Large intestine (tissue), 3 donors: ENCODE measurements at regions not wholly inside any gene's neighbourhood (a gene's known extent, or its start where the extent isn't known, plus 50 kb on each side); places are given as distances from the start of the nearest gene placed in this dataset.
"Not testable (repeated sequence)": the region's sequence is repeated elsewhere in the genome, so short reads cannot be mapped to it uniquely, and the experiment has no call there.

Experiments
- DNase-seq, 2 donors: peaks; one replicate each; pipeline versions ENCODE4 v3.0.0 to v3.0.0-alpha.2; 2013
- H3K27ac ChIP-seq: one replicate; pipeline ENCODE4 v1.5.1; 2013; ENCODE audit warnings: low read length
- H3K27me3 ChIP-seq: 2 replicates; pipeline ENCODE4 v1.6.1; 2013; ENCODE audit warnings: low read length; ENCODE audit not compliant: control insufficient read depth, insufficient read depth
- H3K36me3 ChIP-seq: 2 replicates; pipeline ENCODE4 v1.6.1; 2013; ENCODE audit warnings: low read length; ENCODE audit not compliant: control insufficient read depth, insufficient read depth
- H3K4me1 ChIP-seq: one replicate; pipeline ENCODE4 v1.6.1; 2013; ENCODE audit warnings: low read length; ENCODE audit not compliant: control insufficient read depth, insufficient read depth
- H3K4me3 ChIP-seq: one replicate; pipeline ENCODE4 v1.5.1; 2013; ENCODE audit warnings: low read length
- H3K9me3 ChIP-seq: one replicate; pipeline ENCODE4 v1.6.1; 2013; ENCODE audit warnings: mild to moderate bottlenecking, low read depth, low read length, moderate library complexity; ENCODE audit not compliant: control insufficient read depth
- WGBS: methylation state at CpG from one replicate; pipeline ENCODE4 v1.1.5; 2013; ENCODE audit warnings: low lambda C conversion rate; ENCODE audit not compliant: insufficient coverage; 5-methylcytosine and 5-hydroxymethylcytosine counted together

- not testable (repeated sequence) for DNase-seq, H3K27me3 ChIP-seq
- 60% methylated on average over 1 of the region's 3 CpGs for WGBS
These were observed 729.6 kb downstream of the TRHDE start for GRCh38 chr12:73001806-73002205.

DNA sequence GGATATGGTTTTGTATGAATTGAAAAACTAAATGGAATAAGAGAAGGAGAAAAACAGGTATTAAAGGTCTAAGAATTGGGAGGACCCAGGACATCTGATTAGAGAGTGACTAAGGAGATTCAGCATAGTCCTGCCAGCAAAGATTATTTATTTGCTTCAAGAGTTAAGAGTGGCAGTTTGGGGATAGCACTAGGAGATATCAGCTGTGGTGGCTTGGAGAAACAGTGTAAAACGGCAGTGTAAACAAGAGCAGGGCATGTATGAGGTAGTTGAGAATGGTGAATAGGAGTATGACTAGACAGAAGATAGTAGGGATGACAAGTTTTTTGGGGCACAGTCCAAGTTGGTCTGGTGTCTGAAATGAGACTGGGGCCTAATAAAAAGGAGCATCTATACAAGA is 730.3 kb downstream of the TRHDE start:
- H3K4me1 ChIP-seq, H3K9me3 ChIP-seq, H3K27me3 ChIP-seq, H3K27ac ChIP-seq, H3K4me3 ChIP-seq, H3K36me3 ChIP-seq, DNase-seq: not testable (repeated sequence)
- WGBS = 80% methylated on average over 1 of the region's 1 CpG

More at GRCh38 chr12:73001806-73002205, 729.6 kb downstream of the TRHDE start:
- H3K4me1 ChIP-seq, H3K36me3 ChIP-seq, H3K27ac ChIP-seq, H3K4me3 ChIP-seq, H3K9me3 ChIP-seq: not testable (repeated sequence)

GRCh38 chr12:73009138-73009834 is 737.1 kb downstream of the TRHDE start:
- not testable (repeated sequence) for H3K27ac ChIP-seq, H3K9me3 ChIP-seq, H3K4me3 ChIP-seq, H3K4me1 ChIP-seq, DNase-seq, H3K36me3 ChIP-seq, H3K27me3 ChIP-seq
- no CpG with 5 or more reads among the region's 3 CpGs for WGBS

GRCh38 chr12:73017981-73018380 is 745.8 kb downstream of the TRHDE start:
- Histone ChIP-seq H3K4me1 (no peaks in the 10 kb centered on the region), H3K36me3 (no peaks in the 10 kb centered on the region), H3K4me3 (no peak overlapping the region), H3K27me3 (no peaks in the 10 kb centered on the region), H3K9me3 (no peaks in the 10 kb centered on the region), H3K27ac (no peak overlapping the region)
- no peak for DNase-seq

DNA sequence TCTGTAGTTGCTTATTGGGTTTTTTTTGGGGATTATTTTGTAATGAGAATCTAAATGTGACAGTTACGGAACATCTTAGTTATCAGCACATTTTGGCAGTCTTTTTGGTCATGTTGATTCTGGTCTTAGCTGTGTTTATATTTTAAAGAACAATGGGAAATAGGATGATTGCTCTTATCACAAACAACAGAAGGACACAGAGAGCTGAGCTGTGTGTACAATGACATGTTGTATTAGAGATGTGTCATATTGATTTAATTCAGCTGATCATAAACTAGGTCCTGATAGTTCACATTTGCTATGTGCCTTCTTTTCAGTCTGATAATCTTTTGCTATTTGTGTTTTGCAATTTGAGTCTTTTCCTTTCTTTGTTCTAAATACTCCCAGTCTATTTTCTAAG is 781.7 kb downstream of the TRHDE start:
- Histone ChIP-seq H3K27me3 (no peaks in the 10 kb centered on the region), H3K4me3 (no peak overlapping the region), H3K9me3 (peaks cover 3% of the 10 kb centered on the region), H3K27ac (no peak overlapping the region), H3K4me1 (no peaks in the 10 kb centered on the region), H3K36me3 (no peaks in the 10 kb centered on the region)
- DNase-seq = no peak
- WGBS = 40% methylated on average over 1 of the region's 1 CpG

- no CpG with 5 or more reads among the region's 8 CpGs for WGBS
These were observed 785.3 kb downstream of the TRHDE start for GRCh38 chr12:73057428-73057827.

GRCh38 chr12:73065913-73066312 is 793.7 kb downstream of the TRHDE start:
- no peaks in the 10 kb centered on the region for H3K9me3 ChIP-seq
- no CpG with 5 or more reads among the region's 3 CpGs for WGBS

More at GRCh38 chr12:73057428-73057827, 785.3 kb downstream of the TRHDE start:
- no peak overlapping the region for H3K27ac ChIP-seq
- H3K4me3 ChIP-seq = no peak overlapping the region
- no peaks in the 10 kb centered on the region for H3K4me1 ChIP-seq
- H3K27me3 ChIP-seq = no peaks in the 10 kb centered on the region
- DNase-seq = no peak
- H3K36me3 ChIP-seq = no peaks in the 10 kb centered on the region
- peaks cover 3% of the 10 kb centered on the region for H3K9me3 ChIP-seq

DNA sequence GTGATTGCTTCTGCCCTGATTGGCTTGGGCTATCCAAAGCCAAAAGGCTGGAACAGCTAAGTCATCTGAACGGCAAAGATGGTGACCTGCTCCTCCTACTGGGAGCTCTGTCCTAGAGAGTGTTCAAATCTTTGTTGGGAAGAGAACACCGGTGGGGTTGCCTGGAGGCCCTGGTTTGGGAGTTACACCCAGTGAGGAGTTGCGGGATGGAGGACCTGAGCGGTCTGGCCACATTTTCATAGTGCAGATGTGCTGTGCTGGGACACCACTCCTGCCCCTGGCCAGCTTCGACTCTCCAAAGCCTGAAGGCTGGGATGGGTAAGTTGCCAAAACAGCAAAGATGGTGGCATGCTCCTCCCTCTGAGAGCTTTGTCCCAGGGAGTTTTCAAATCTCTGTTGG is 795.4 kb downstream of the TRHDE start:
- Histone ChIP-seq H3K9me3 (no peaks in the 10 kb centered on the region), H3K27me3 (no peaks in the 10 kb centered on the region), H3K4me1 (no peaks in the 10 kb centered on the region), H3K4me3 (no peak overlapping the region), H3K27ac (no peak overlapping the region), H3K36me3 (no peaks in the 10 kb centered on the region)
- no CpG with 5 or more reads among the region's 5 CpGs for WGBS
- DNase-seq = no peak

More at GRCh38 chr12:73065913-73066312, 793.7 kb downstream of the TRHDE start:
- Histone ChIP-seq H3K4me1 (no peaks in the 10 kb centered on the region), H3K27ac (no peak overlapping the region), H3K27me3 (no peaks in the 10 kb centered on the region), H3K4me3 (no peak overlapping the region), H3K36me3 (no peaks in the 10 kb centered on the region)
- no peak for DNase-seq

- H3K4me3 ChIP-seq = no peak overlapping the region
These were observed 800.0 kb downstream of the TRHDE start for GRCh38 chr12:73072214-73072613.

GRCh38 chr12:73076760-73077159 is 804.6 kb downstream of the TRHDE start:
- no peak overlapping the region for H3K27ac ChIP-seq
- H3K4me1 ChIP-seq = no peaks in the 10 kb centered on the region
- H3K4me3 ChIP-seq = no peak overlapping the region
- H3K9me3 ChIP-seq = peaks cover 4% of the 10 kb centered on the region
- no peaks in the 10 kb centered on the region for H3K36me3 ChIP-seq
- DNase-seq = no peak
- WGBS = no CpG with 5 or more reads among the region's 2 CpGs
- no peaks in the 10 kb centered on the region for H3K27me3 ChIP-seq

More at GRCh38 chr12:73072214-73072613, 800.0 kb downstream of the TRHDE start:
- no peaks in the 10 kb centered on the region for H3K36me3 ChIP-seq
- H3K9me3 ChIP-seq = peaks cover 4% of the 10 kb centered on the region
- no peaks in the 10 kb centered on the region for H3K27me3 ChIP-seq
- no peak for DNase-seq
- no peak overlapping the region for H3K27ac ChIP-seq
- no peaks in the 10 kb centered on the region for H3K4me1 ChIP-seq
- WGBS = no CpG with 5 or more reads among the region's 4 CpGs

- no peak for DNase-seq
- Histone ChIP-seq H3K27me3 (no peaks in the 10 kb centered on the region), H3K4me3 (no peak overlapping the region), H3K4me1 (no peaks in the 10 kb centered on the region), H3K9me3 (no peaks in the 10 kb centered on the region), H3K36me3 (no peaks in the 10 kb centered on the region), H3K27ac (no peak overlapping the region)
- 86% methylated on average over 1 of the region's 1 CpG for WGBS
These were observed 811.6 kb downstream of the TRHDE start for GRCh38 chr12:73083736-73084135.
